Activated naive CD8-positive, alpha-beta T cell treated with anti-CD3 and anti-CD28 coated beads for 36 hours (primary cell): ENCODE measurements at regions not wholly inside any gene's neighbourhood (a gene's known extent, or its start where the extent isn't known, plus 50 kb on each side); places are given as distances from the start of the nearest gene placed in this dataset.
"Not testable (repeated sequence)": the region's sequence is repeated elsewhere in the genome, so short reads cannot be mapped to it uniquely, and the experiment has no call there.

ENCODE experiments used
- DNase-seq: peaks from one replicate; pipeline ENCODE4 v3.0.0; 2021
- H3K27ac Mint-ChIP-seq: one replicate; pipeline ENCODE4 v1.8.0; 2022; ENCODE audit warnings: mild to moderate bottlenecking, moderate library complexity, mixed read lengths
- H3K27me3 Mint-ChIP-seq: one replicate; pipeline ENCODE4 v1.8.0; 2022; ENCODE audit warnings: mild to moderate bottlenecking, mixed read lengths
- H3K36me3 Mint-ChIP-seq: one replicate; pipeline ENCODE4 v1.8.0; 2021; ENCODE audit warnings: mild to moderate bottlenecking, mixed read lengths
- H3K4me1 Mint-ChIP-seq: one replicate; pipeline ENCODE4 v1.8.0; 2021; ENCODE audit warnings: mixed read lengths
- H3K4me3 Mint-ChIP-seq: one replicate; pipeline ENCODE4 v1.8.0; 2022; ENCODE audit warnings: mild to moderate bottlenecking, moderate library complexity, mixed read lengths
- H3K9me3 Mint-ChIP-seq: one replicate; pipeline ENCODE4 v1.8.0; 2022; ENCODE audit warnings: mixed read lengths

GRCh38 chr11:81644239-81644840 lies 1089.3 kb downstream of the FAM181B start:
- Mint-ChIP-seq H3K27me3 (peaks cover 26% of the 10 kb centered on the region), H3K4me1 (peaks cover 2% of the 10 kb centered on the region), H3K4me3 (no peak overlapping the region), H3K9me3 (no peaks in the 10 kb centered on the region), H3K36me3 (no peaks in the 10 kb centered on the region), H3K27ac (no peak overlapping the region)
- no peak for DNase-seq

- Mint-ChIP-seq H3K4me3 (no peak overlapping the region), H3K4me1 (no peaks in the 10 kb centered on the region), H3K27ac (no peak overlapping the region), H3K36me3 (no peaks in the 10 kb centered on the region), H3K27me3 (peaks cover 4% of the 10 kb centered on the region), H3K9me3 (no peaks in the 10 kb centered on the region)
- no peak for DNase-seq
Measured at GRCh38 chr11:81634483-81634882, 1099.2 kb downstream of the FAM181B start.

- no peak overlapping the region for H3K4me3 Mint-ChIP-seq
Measured at GRCh38 chr11:81602508-81602907, 1131.2 kb downstream of the FAM181B start.

GRCh38 chr11:81596704-81597103 lies 1137.0 kb downstream of the FAM181B start:
- no peak for DNase-seq
- H3K4me1 Mint-ChIP-seq: no peaks in the 10 kb centered on the region
- no peaks in the 10 kb centered on the region for H3K27me3 Mint-ChIP-seq
- no peaks in the 10 kb centered on the region for H3K36me3 Mint-ChIP-seq
- H3K27ac Mint-ChIP-seq: no peak overlapping the region
- no peak overlapping the region for H3K4me3 Mint-ChIP-seq
- no peaks in the 10 kb centered on the region for H3K9me3 Mint-ChIP-seq

More at GRCh38 chr11:81602508-81602907, 1131.2 kb downstream of the FAM181B start:
- H3K36me3 Mint-ChIP-seq: no peaks in the 10 kb centered on the region
- no peak overlapping the region for H3K27ac Mint-ChIP-seq
- H3K4me1 Mint-ChIP-seq: no peaks in the 10 kb centered on the region
- H3K27me3 Mint-ChIP-seq: no peaks in the 10 kb centered on the region
- H3K9me3 Mint-ChIP-seq: no peaks in the 10 kb centered on the region
- no peak for DNase-seq

GRCh38 chr11:81585390-81585933 lies 1148.2 kb downstream of the FAM181B start:
- Mint-ChIP-seq H3K9me3 (no peaks in the 10 kb centered on the region), H3K36me3 (no peaks in the 10 kb centered on the region), H3K4me1 (no peaks in the 10 kb centered on the region), H3K27me3 (peaks cover 8% of the 10 kb centered on the region), H3K27ac (no peak overlapping the region), H3K4me3 (no peak overlapping the region)
- DNase-seq: no peak

- H3K4me1 Mint-ChIP-seq: no peaks in the 10 kb centered on the region
Measured at GRCh38 chr11:81579339-81579738, 1154.3 kb downstream of the FAM181B start.

GRCh38 chr11:81578571-81578970 lies 1155.1 kb downstream of the FAM181B start:
- no peak overlapping the region for H3K27ac Mint-ChIP-seq
- no peak for DNase-seq
- no peaks in the 10 kb centered on the region for H3K9me3 Mint-ChIP-seq
- no peaks in the 10 kb centered on the region for H3K36me3 Mint-ChIP-seq
- H3K27me3 Mint-ChIP-seq: no peaks in the 10 kb centered on the region
- H3K4me3 Mint-ChIP-seq: no peak overlapping the region
- H3K4me1 Mint-ChIP-seq: no peaks in the 10 kb centered on the region

More at GRCh38 chr11:81579339-81579738, 1154.3 kb downstream of the FAM181B start:
- no peak overlapping the region for H3K4me3 Mint-ChIP-seq
- H3K36me3 Mint-ChIP-seq: no peaks in the 10 kb centered on the region
- no peaks in the 10 kb centered on the region for H3K9me3 Mint-ChIP-seq
- no peak overlapping the region for H3K27ac Mint-ChIP-seq
- DNase-seq: no peak
- H3K27me3 Mint-ChIP-seq: no peaks in the 10 kb centered on the region

- no peak for DNase-seq
- no peaks in the 10 kb centered on the region for H3K4me1 Mint-ChIP-seq
- H3K9me3 Mint-ChIP-seq: no peaks in the 10 kb centered on the region
- no peak overlapping the region for H3K27ac Mint-ChIP-seq
- H3K36me3 Mint-ChIP-seq: no peaks in the 10 kb centered on the region
- no peak overlapping the region for H3K4me3 Mint-ChIP-seq
- no peaks in the 10 kb centered on the region for H3K27me3 Mint-ChIP-seq
Measured at GRCh38 chr11:81574301-81574700, 1159.4 kb downstream of the FAM181B start.

GRCh38 chr11:81573367-81573766 lies 1160.3 kb downstream of the FAM181B start:
- Mint-ChIP-seq H3K4me1 (no peaks in the 10 kb centered on the region), H3K27ac (no peak overlapping the region), H3K4me3 (no peak overlapping the region), H3K27me3 (no peaks in the 10 kb centered on the region), H3K9me3 (no peaks in the 10 kb centered on the region), H3K36me3 (no peaks in the 10 kb centered on the region)
- no peak for DNase-seq

GRCh38 chr11:81570669-81571068 lies 1163.0 kb downstream of the FAM181B start:
- Mint-ChIP-seq H3K4me1 (no peaks in the 10 kb centered on the region), H3K9me3 (no peaks in the 10 kb centered on the region), H3K4me3 (no peak overlapping the region), H3K27ac (no peak overlapping the region), H3K27me3 (no peaks in the 10 kb centered on the region), H3K36me3 (no peaks in the 10 kb centered on the region)
- no peak for DNase-seq

- no peak overlapping the region for H3K4me3 Mint-ChIP-seq
- H3K9me3 Mint-ChIP-seq: no peaks in the 10 kb centered on the region
- H3K27me3 Mint-ChIP-seq: no peaks in the 10 kb centered on the region
- no peaks in the 10 kb centered on the region for H3K4me1 Mint-ChIP-seq
- no peaks in the 10 kb centered on the region for H3K36me3 Mint-ChIP-seq
- H3K27ac Mint-ChIP-seq: no peak overlapping the region
- DNase-seq: no peak
Measured at GRCh38 chr11:81569999-81570398, 1163.7 kb downstream of the FAM181B start.

- H3K4me3 Mint-ChIP-seq: no peak overlapping the region
- H3K27ac Mint-ChIP-seq: no peak overlapping the region
- no peaks in the 10 kb centered on the region for H3K36me3 Mint-ChIP-seq
- H3K27me3 Mint-ChIP-seq: no peaks in the 10 kb centered on the region
- no peaks in the 10 kb centered on the region for H3K9me3 Mint-ChIP-seq
- no peaks in the 10 kb centered on the region for H3K4me1 Mint-ChIP-seq
- DNase-seq: no peak
Measured at GRCh38 chr11:81568918-81569317, 1164.7 kb downstream of the FAM181B start.

GRCh38 chr11:81548123-81548522 lies 1185.5 kb downstream of the FAM181B start:
- no peaks in the 10 kb centered on the region for H3K9me3 Mint-ChIP-seq
- H3K36me3 Mint-ChIP-seq: no peaks in the 10 kb centered on the region
- H3K27ac Mint-ChIP-seq: no peak overlapping the region
- no peak for DNase-seq
- no peaks in the 10 kb centered on the region for H3K4me1 Mint-ChIP-seq
- no peak overlapping the region for H3K4me3 Mint-ChIP-seq
- H3K27me3 Mint-ChIP-seq: no peaks in the 10 kb centered on the region

- H3K36me3 Mint-ChIP-seq: not testable (repeated sequence)
Measured at GRCh38 chr11:81539806-81540205, 1193.9 kb downstream of the FAM181B start.

GRCh38 chr11:81515566-81515965 lies 1218.1 kb downstream of the FAM181B start:
- Mint-ChIP-seq H3K4me3 (no peak overlapping the region), H3K4me1 (no peaks in the 10 kb centered on the region), H3K9me3 (no peaks in the 10 kb centered on the region), H3K27ac (no peak overlapping the region), H3K27me3 (no peaks in the 10 kb centered on the region), H3K36me3 (no peaks in the 10 kb centered on the region)
- DNase-seq: no peak

More at GRCh38 chr11:81539806-81540205, 1193.9 kb downstream of the FAM181B start:
- H3K27me3 Mint-ChIP-seq, H3K4me1 Mint-ChIP-seq, H3K9me3 Mint-ChIP-seq, DNase-seq, H3K4me3 Mint-ChIP-seq, H3K27ac Mint-ChIP-seq: not testable (repeated sequence)

GRCh38 chr11:81497202-81497804 lies 1236.4 kb downstream of the FAM181B start:
- no peak for DNase-seq
- Mint-ChIP-seq H3K4me3 (no peak overlapping the region), H3K36me3 (no peaks in the 10 kb centered on the region), H3K27ac (no peak overlapping the region), H3K4me1 (no peaks in the 10 kb centered on the region), H3K9me3 (no peaks in the 10 kb centered on the region), H3K27me3 (peaks cover 4% of the 10 kb centered on the region)
